RWPE2 (cell line): ENCODE measurements at regions not wholly inside any gene's neighbourhood (a gene's known extent, or its start where the extent isn't known, plus 50 kb on each side); places are given as distances from the start of the nearest gene placed in this dataset.
A peak's percentile ranks its signal among the peaks of the same experiment; 100 is the strongest.
"Not testable (repeated sequence)": the region's sequence is repeated elsewhere in the genome, so short reads cannot be mapped to it uniquely, and the experiment has no call there.

ENCODE experiments used
- ATAC-seq: fragments of 200-7000 bp; cut with Tn5 transposase; 3 replicates; pipeline ENCODE4 v1.9.1; 2021; ENCODE audit warnings: low read depth
- DNase-seq: peaks from one replicate; pipeline ENCODE4 v3.0.0-alpha.2; 2020; ENCODE audit warnings: low spot score
- H3K27ac ChIP-seq: fragments of 450-650 bp; 2 replicates; pipeline ENCODE4 v1.5.1; 2017; ENCODE audit warnings: mild to moderate bottlenecking; ENCODE audit not compliant: poor library complexity, severe bottlenecking
- H3K27me3 ChIP-seq: fragments of 250-450 bp; sonication (Bioruptor Pico); 2 replicates; pipeline ENCODE4 v1.5.1; 2021; ENCODE audit warnings: mild to moderate bottlenecking, moderate library complexity; ENCODE audit not compliant: insufficient read depth, poor library complexity, severe bottlenecking
- H3K36me3 ChIP-seq: fragments of 250-450 bp; sonication (Bioruptor Pico); 2 replicates; pipeline ENCODE4 v1.5.1; 2020; ENCODE audit warnings: low read depth, mild to moderate bottlenecking, moderate library complexity
- H3K4me1 ChIP-seq: fragments of 250-450 bp; sonication (Bioruptor Pico); 2 replicates; pipeline ENCODE4 v1.5.1; 2021; ENCODE audit warnings: mild to moderate bottlenecking, moderate library complexity; ENCODE audit not compliant: insufficient read depth, poor library complexity, severe bottlenecking
- H3K4me3 ChIP-seq: fragments of 250-450 bp; sonication (Bioruptor Pico); 2 replicates; pipeline ENCODE4 v1.5.1; 2021; ENCODE audit warnings: mild to moderate bottlenecking, moderate library complexity; ENCODE audit not compliant: severe bottlenecking
- H3K9me3 ChIP-seq: fragments of 250-450 bp; sonication (Bioruptor Pico); 2 replicates; pipeline ENCODE4 v1.5.1; 2021; ENCODE audit warnings: mild to moderate bottlenecking, moderate library complexity; ENCODE audit not compliant: severe bottlenecking

DNA sequence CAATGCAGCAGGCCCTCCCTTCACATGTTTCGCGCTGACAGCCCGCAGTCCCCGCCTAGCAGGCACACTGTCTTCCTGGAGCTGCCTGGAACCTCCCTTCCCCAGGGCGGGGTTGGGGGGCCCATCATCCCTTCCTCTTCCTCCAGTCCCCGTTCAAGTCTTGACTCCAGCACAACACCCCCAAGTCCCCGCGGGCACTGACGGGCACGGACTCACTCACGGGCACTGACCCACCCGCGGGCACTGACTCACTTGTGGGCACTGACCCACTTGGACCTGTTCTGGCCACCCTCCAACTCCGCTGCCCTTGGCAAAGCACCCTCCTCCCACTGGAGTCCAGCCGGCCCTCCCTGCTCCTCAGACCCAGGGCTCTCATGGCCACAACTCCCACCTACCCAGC lies 5376.7 kb upstream of the TPTE start:
- not testable (repeated sequence) for H3K27ac ChIP-seq, H3K4me3 ChIP-seq, H3K9me3 ChIP-seq, H3K36me3 ChIP-seq, H3K4me1 ChIP-seq, DNase-seq, ATAC-seq, H3K27me3 ChIP-seq

DNA sequence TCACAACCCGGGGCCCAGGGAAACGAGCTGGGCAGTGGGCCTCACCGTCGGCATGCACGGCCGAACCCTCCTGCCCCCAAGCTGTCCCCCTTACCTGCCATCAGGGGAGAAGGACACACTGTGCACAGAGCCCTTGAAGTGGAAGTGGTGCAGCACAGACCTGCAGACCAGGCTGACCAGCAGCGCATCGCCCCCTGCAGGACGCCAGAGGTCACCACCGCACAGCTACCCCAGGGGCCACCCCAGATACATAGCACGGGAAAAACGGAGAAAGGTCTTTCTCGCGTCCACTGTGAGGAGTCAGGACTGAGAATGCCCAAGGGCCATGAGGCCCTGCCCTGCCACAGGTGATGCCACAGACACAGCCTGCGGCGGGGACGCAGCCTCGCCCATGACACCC lies 5373.7 kb upstream of the TPTE start:
- not testable (repeated sequence) for H3K27me3 ChIP-seq, DNase-seq, ATAC-seq, H3K27ac ChIP-seq, H3K4me3 ChIP-seq, H3K4me1 ChIP-seq, H3K9me3 ChIP-seq, H3K36me3 ChIP-seq

DNA sequence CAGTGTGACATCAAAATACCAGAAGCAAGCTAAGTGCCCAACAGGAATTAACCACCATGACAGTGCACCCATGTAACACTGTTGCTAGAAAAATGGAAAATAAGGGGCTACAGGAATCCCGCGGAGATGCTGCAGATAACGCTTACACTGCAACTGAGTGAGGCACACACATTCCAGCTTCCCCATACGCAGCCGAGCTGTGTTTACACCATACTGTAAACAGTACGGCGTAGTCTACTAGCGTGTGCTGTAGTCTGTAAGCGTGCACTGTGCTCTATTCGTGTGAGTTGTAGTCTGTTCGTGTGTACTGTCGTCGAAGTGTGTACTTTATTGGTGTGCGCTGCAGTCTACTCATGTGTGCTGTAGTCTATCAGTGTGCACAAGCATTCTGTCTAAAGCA lies 5372.2 kb upstream of the TPTE start:
- not testable (repeated sequence) for ATAC-seq, H3K4me1 ChIP-seq, DNase-seq, H3K27me3 ChIP-seq, H3K9me3 ChIP-seq, H3K36me3 ChIP-seq, H3K4me3 ChIP-seq, H3K27ac ChIP-seq

DNA sequence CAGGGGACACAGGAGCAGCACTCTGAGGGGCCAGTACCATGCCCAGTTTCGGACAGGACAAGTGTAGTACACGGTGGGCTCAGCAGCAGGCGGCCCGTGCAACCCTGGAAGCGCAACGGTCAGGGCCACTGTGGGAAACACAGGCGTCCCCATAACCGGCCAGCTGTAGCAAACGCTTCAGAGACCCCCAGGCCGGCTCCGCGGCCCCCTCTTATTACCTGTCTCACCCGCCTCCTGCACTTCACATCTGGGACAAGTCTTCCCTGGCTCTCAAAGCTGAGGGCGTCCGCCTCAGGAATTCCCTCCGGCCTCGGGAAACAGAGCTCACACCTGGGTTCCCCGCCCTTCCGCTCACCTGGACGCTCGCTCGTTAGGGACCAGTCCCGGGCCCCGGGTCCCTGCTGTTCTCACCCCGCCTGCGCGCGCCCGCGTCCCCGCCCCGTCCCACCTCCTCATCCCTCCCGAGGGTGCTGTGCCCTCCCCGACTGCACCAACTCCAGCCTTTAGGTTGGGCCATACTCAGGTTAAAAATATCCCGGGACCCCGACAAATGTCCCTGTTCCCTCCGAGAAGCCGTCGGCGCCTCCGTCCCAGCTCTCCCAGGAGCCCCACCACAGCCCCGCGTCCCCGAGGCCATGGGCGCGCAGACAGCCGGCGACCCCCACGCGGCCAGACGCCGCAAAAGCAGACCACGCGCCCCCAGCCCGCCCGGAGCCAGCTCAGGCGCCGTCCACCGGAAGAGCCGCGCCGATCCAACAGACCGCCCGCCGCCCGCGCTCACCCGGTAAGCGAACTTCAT lies 5367.3 kb upstream of the TPTE start:
- H3K36me3 ChIP-seq, H3K4me3 ChIP-seq, H3K27me3 ChIP-seq, DNase-seq, H3K27ac ChIP-seq, H3K4me1 ChIP-seq, H3K9me3 ChIP-seq: not testable (repeated sequence)
- peak; percentile 50 for ATAC-seq

- H3K27me3 ChIP-seq, H3K4me1 ChIP-seq, H3K9me3 ChIP-seq, H3K36me3 ChIP-seq, H3K27ac ChIP-seq, H3K4me3 ChIP-seq, DNase-seq: not testable (repeated sequence)
- ATAC-seq, result peak; percentile 94
These were observed 5366.8 kb upstream of the TPTE start for GRCh38 chr21:5154641-5154982.

DNA sequence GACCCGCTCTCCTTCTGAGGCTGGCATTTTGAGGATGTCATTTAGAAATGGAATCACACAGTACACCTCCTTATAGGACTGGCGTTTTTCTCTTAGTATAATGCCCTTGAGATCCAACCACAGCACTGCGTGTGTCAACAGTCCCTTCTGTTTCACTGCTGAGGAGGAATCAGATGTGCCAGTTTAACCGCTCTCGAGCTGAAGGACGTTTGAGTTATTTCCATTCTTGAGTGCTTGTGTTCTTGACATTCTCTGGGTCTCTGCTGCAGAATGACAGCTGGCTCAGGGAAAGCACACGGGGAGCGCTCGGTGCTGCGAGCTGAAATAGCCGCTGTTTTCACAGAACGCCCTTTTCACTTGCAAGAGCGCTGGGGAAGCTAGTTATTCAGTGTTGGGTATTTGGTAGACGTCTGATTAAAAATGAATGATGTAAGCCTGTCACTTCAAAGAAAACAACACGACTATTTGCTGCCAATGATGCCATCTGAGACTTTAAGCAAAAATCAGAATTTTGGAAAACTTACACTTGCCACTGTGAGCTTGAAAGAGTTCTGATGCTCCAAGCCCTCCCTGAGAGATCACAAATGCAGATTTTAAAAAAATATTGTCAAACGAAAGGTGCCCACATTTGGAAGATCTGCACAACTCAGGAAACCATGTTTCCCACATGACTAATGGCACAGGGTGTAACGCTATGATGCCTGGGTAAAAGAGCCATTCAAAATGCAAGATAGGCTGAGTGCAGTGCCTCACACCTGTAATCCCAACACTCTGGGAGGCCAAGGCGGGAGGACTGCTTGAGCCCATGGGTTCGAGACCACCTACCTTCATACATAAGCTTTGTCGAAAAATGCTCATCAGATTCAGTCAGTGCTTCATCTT lies 5358.4 kb upstream of the TPTE start:
- not testable (repeated sequence) for H3K9me3 ChIP-seq, H3K4me1 ChIP-seq, H3K27ac ChIP-seq, H3K27me3 ChIP-seq, DNase-seq, ATAC-seq, H3K4me3 ChIP-seq, H3K36me3 ChIP-seq

GRCh38 chr21:5165829-5166228 lies 5355.6 kb upstream of the TPTE start:
- H3K4me1 ChIP-seq, H3K36me3 ChIP-seq, H3K9me3 ChIP-seq, H3K27ac ChIP-seq, H3K4me3 ChIP-seq, DNase-seq, ATAC-seq, H3K27me3 ChIP-seq: not testable (repeated sequence)
